Activated naive CD8-positive, alpha-beta T cell treated with anti-CD3 and anti-CD28 coated beads, Interleukin-2, amount 50 U/mL, for 24 hours (primary cell): ENCODE measurements at regions not wholly inside any gene's neighbourhood (a gene's known extent, or its start where the extent isn't known, plus 50 kb on each side); places are given as distances from the start of the nearest gene placed in this dataset.
"Not testable (repeated sequence)": the region's sequence is repeated elsewhere in the genome, so short reads cannot be mapped to it uniquely, and the experiment has no call there.

Experiments
- ATAC-seq: fragments of 150-1000 bp; cut with Tn5 transposase; one replicate; pipeline ENCODE4 v1.10.0; 2021
- DNase-seq: peaks from one replicate; pipeline ENCODE4 v3.0.0; 2021
- H3K27ac Mint-ChIP-seq: one replicate; pipeline ENCODE4 v1.8.0; 2021; ENCODE audit warnings: mild to moderate bottlenecking, mixed read lengths
- H3K27me3 Mint-ChIP-seq: one replicate; pipeline ENCODE4 v1.8.0; 2021; ENCODE audit warnings: mixed read lengths
- H3K36me3 Mint-ChIP-seq: one replicate; pipeline ENCODE4 v1.8.0; 2021; ENCODE audit warnings: low read depth, mixed read lengths
- H3K4me1 Mint-ChIP-seq: one replicate; pipeline ENCODE4 v1.8.0; 2021; ENCODE audit warnings: mixed read lengths
- H3K4me3 Mint-ChIP-seq: one replicate; pipeline ENCODE4 v1.8.0; 2021; ENCODE audit warnings: mild to moderate bottlenecking, moderate library complexity, mixed read lengths
- H3K9me3 Mint-ChIP-seq: one replicate; pipeline ENCODE4 v1.8.0; 2021; ENCODE audit warnings: mixed read lengths

DNA sequence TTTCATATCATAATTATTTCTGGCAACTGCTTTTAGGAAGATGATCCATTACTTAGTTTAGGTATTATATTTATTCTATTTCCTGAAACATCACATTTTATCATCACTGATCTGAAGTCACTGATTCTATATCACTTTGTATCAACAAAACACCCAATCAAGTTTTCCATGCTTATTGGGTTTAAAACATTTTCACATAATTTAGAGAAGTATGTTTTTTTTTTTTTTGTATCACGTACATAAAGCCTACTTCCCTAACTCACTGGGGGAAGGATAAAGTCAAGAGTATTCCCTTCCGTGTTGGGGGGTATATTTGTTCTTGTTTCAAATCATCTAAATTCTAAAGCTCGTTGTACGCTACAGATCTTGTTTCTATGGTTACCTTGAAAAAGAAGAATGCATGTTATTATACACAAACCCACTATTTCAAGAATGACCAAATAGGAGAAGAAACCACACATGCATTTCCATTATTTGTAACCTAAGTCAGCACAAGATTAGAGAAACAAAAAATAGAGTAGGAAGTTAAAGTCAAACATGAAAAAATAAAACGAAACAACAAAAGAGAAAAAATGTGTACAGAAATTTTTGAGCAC, 637.2 kb upstream of the MIR17HG start:
- H3K36me3 Mint-ChIP-seq = no peaks in the 10 kb centered on the region
- H3K27ac Mint-ChIP-seq = no peak overlapping the region
- no peak for ATAC-seq
- no peak for DNase-seq
- no peaks in the 10 kb centered on the region for H3K4me1 Mint-ChIP-seq
- no peaks in the 10 kb centered on the region for H3K27me3 Mint-ChIP-seq
- peaks cover 4% of the 10 kb centered on the region for H3K9me3 Mint-ChIP-seq
- H3K4me3 Mint-ChIP-seq = no peak overlapping the region

DNA sequence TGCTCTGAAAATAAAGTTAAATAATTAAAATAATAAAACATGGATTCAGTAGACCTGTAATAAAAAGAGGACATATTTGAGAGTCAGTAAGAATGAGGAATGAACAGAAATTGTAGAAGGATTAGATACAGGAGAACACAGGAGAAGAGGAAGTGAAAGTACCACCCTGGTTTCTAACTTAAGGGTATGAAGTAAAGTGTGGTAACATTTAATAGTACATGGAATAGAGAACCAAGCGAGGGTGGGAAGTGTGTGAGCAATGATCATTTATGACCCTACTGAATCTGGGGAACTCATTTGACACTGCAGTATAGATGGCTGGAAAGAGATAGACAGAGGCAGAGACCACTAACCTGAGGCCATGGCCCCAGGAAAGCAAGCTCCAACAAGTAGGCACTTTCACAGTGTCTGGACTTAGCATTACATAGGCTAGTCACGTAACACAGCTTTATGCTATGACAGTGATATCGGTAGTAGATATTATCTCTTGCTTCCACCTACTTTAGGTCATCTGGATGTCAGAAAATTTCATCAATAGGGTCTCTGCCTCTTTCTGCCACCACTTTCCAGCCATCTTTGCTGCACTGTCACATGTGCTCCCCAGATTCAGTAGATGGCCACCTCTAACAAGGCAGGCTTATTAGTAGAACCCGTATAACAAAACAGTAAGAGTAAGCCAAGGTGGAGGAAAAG, 633.9 kb upstream of the MIR17HG start:
- ATAC-seq (no peak), DNase-seq (no peak)
- no peaks in the 10 kb centered on the region for H3K4me1 Mint-ChIP-seq
- no peaks in the 10 kb centered on the region for H3K36me3 Mint-ChIP-seq
- no peak overlapping the region for H3K27ac Mint-ChIP-seq
- H3K4me3 Mint-ChIP-seq = no peak overlapping the region
- no peaks in the 10 kb centered on the region for H3K27me3 Mint-ChIP-seq
- H3K9me3 Mint-ChIP-seq = peaks cover 4% of the 10 kb centered on the region

DNA sequence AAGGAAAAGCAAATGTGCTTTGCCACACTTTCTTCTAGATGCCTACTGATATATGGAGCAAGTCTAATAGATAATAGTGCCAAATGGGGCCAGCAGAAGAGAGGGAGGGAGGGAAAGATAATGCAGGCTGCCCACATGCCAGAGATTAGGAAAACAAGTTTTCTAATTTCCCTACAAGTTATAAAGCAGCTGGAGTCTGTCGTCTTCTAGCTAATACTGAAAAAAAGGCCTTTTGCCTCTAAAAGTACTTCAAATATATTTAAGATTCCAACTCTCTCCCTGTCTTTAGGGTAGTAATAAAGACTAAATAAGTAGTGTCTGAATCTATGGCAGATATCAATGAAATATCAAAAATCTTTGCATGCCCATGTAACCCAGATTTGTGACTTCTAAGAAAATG, 632.0 kb upstream of the MIR17HG start:
- no peaks in the 10 kb centered on the region for H3K9me3 Mint-ChIP-seq
- H3K27me3 Mint-ChIP-seq = no peaks in the 10 kb centered on the region
- no peak overlapping the region for H3K27ac Mint-ChIP-seq
- H3K36me3 Mint-ChIP-seq = no peaks in the 10 kb centered on the region
- ATAC-seq (no peak), DNase-seq (no peak)
- H3K4me3 Mint-ChIP-seq = no peak overlapping the region
- H3K4me1 Mint-ChIP-seq = no peaks in the 10 kb centered on the region

DNA sequence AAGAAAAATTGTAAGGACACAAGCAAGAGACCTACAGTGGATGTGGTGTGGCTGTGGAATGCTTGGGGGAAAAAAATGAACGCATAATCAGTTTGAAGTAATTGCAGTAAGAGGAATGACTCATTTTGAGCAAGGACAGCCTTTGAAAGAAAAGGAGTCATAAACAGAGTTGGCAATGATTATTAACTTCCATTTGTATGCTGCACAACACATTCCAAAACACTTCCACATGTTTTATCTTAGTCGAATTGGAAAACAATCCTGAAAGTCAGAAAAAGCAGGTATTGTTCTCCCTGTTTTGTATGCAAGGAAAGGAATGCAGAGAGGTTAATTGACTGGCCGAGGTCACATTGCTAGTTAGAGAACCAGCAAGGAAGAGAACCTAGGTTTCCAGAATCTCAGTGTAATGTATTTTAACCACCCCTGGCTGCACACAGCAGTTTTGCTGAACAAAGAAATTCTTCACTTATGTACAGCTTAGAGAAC, 630.0 kb upstream of the MIR17HG start:
- no peaks in the 10 kb centered on the region for H3K27me3 Mint-ChIP-seq
- DNase-seq = no peak
- H3K36me3 Mint-ChIP-seq = no peaks in the 10 kb centered on the region
- H3K4me1 Mint-ChIP-seq = no peaks in the 10 kb centered on the region
- H3K9me3 Mint-ChIP-seq = peaks cover 5% of the 10 kb centered on the region
- ATAC-seq = no peak
- no peak overlapping the region for H3K27ac Mint-ChIP-seq
- H3K4me3 Mint-ChIP-seq = no peak overlapping the region

DNA sequence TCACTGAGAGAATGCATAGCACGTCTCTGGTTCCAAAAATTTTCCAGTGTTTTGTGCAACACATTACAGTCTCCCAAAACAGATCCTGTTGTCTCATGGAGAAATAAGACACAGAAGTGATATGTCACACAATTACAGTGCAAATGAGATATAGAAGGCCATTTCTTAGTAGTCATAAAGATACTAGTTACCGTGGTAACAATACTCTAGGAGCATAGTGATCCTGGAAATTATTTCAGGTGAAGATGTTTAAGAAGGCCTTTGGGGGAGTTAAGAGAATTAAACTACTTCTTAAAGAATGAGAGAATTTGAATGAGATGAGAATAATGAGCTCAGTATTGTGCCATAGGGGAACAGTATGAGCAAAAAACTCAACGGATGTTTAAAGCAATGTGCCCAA, 628.0 kb upstream of the MIR17HG start:
- no peaks in the 10 kb centered on the region for H3K4me1 Mint-ChIP-seq
- no peaks in the 10 kb centered on the region for H3K36me3 Mint-ChIP-seq
- no peak overlapping the region for H3K27ac Mint-ChIP-seq
- H3K27me3 Mint-ChIP-seq = no peaks in the 10 kb centered on the region
- DNase-seq = no peak
- no peak for ATAC-seq
- peaks cover 5% of the 10 kb centered on the region for H3K9me3 Mint-ChIP-seq
- H3K4me3 Mint-ChIP-seq = no peak overlapping the region

DNA sequence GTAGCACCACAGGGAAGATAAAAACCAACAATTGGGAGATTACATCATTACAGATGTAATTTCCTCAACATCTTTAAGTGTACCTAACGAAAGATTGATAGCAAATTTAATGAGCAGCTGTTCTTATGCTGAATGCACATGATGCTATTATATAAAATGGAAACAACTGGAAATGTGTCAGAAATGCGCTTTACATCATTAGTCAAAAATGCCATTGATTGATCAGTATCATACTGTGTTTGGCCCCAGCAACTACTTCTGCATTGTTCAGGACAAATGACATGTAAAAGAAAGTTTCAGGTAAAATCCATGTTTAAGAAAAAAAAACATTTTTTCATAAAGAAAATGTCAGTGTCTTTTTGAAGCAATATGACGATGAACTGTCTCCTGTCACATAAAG, 625.5 kb upstream of the MIR17HG start:
- Mint-ChIP-seq H3K36me3 (no peaks in the 10 kb centered on the region), H3K4me3 (no peak overlapping the region), H3K4me1 (no peaks in the 10 kb centered on the region), H3K9me3 (peaks cover 9% of the 10 kb centered on the region), H3K27ac (no peak overlapping the region), H3K27me3 (no peaks in the 10 kb centered on the region)
- ATAC-seq (no peak), DNase-seq (no peak)

DNA sequence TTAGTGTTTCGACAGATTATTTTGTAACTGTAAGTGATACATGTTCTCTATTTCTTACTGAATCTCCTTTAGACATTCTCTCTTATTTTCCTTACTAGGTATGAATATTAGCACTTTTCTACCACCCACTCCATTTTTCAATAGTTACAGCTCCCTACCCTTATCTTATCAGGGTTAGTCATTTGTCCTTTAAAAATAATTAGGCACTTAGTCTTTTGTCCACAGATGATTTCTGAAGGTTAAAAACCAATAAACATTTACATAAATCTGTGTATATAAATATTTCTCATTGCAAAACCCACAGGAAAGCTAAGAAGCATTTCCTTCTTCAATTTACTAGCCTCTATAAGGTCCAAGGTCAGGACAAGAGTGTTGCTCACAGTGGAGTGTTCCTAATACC, 624.1 kb upstream of the MIR17HG start:
- no peak for ATAC-seq
- DNase-seq = no peak
- H3K4me1 Mint-ChIP-seq = no peaks in the 10 kb centered on the region

DNA sequence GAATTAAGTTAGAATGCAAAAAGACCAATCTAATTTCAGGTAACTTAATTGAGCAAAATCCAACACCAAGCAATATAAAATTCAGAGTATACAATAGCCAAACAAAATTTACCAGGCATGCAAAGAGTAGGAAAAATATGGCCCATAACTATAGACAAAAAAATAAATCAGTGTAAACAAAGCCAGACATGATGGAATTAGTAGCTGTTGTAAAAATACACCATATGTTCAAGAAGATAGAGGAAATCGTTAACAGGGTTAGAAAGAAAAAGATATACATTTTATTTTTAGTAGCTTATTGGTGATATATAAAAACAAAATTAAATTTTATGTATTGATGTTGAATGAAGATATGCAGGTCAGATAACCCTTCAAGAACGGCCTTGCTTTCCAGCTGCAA, 621.1 kb upstream of the MIR17HG start:
- H3K4me1 Mint-ChIP-seq = no peaks in the 10 kb centered on the region
- H3K36me3 Mint-ChIP-seq = no peaks in the 10 kb centered on the region
- no peaks in the 10 kb centered on the region for H3K27me3 Mint-ChIP-seq
- no peak for ATAC-seq
- no peak overlapping the region for H3K4me3 Mint-ChIP-seq
- H3K27ac Mint-ChIP-seq = no peak overlapping the region
- peaks cover 22% of the 10 kb centered on the region for H3K9me3 Mint-ChIP-seq
- DNase-seq = no peak

More for the DNA sequence above, 624.1 kb upstream of the MIR17HG start:
- Mint-ChIP-seq H3K27me3 (no peaks in the 10 kb centered on the region), H3K27ac (no peak overlapping the region), H3K9me3 (peaks cover 9% of the 10 kb centered on the region), H3K36me3 (no peaks in the 10 kb centered on the region), H3K4me3 (no peak overlapping the region)

DNA sequence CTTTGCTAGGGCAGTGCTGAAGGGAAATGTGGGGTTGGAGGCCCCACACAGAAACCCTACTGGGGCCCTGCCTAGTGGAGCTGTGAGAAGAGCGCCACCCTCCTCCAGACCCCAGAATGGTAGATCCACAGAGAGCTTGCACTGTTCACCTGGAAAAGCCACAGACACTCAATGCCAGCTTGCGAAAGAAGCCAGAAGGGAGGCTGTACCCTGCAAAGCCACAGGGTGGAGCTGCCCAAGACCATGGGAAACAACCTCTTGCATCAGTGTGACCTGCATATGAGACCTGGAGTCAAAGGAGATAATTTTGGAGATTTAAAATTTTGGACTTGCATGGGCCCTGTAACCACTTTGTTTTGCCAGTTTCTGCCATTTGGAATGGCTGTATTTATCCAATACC, 615.4 kb upstream of the MIR17HG start:
- no peak overlapping the region for H3K4me3 Mint-ChIP-seq
- H3K27ac Mint-ChIP-seq = no peak overlapping the region
- no peaks in the 10 kb centered on the region for H3K4me1 Mint-ChIP-seq
- DNase-seq = no peak
- ATAC-seq = no peak
- no peaks in the 10 kb centered on the region for H3K27me3 Mint-ChIP-seq
- H3K9me3 Mint-ChIP-seq = peaks cover 18% of the 10 kb centered on the region
- no peaks in the 10 kb centered on the region for H3K36me3 Mint-ChIP-seq

DNA sequence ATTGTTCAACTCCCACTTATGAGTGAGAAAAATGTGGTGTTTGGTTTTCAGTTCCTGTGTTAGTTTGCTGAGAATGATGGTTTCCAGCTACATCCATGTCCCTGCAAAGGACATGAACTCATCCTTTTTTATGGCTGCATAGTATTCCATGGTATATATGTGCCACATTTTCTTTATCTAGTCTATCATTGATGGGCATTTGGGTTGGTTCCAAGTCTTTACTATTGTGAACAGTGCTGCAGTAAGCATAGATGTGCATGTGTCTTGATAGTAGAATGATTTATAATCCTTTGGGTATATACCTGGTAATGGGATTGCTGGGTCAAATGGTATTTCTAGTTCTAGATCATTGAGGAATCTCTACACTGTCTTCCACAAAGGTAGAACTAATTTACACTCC, 613.0 kb upstream of the MIR17HG start:
- H3K9me3 Mint-ChIP-seq = peaks cover 17% of the 10 kb centered on the region
- not testable (repeated sequence) for H3K4me1 Mint-ChIP-seq, H3K27me3 Mint-ChIP-seq, ATAC-seq, DNase-seq, H3K27ac Mint-ChIP-seq, H3K36me3 Mint-ChIP-seq, H3K4me3 Mint-ChIP-seq

DNA sequence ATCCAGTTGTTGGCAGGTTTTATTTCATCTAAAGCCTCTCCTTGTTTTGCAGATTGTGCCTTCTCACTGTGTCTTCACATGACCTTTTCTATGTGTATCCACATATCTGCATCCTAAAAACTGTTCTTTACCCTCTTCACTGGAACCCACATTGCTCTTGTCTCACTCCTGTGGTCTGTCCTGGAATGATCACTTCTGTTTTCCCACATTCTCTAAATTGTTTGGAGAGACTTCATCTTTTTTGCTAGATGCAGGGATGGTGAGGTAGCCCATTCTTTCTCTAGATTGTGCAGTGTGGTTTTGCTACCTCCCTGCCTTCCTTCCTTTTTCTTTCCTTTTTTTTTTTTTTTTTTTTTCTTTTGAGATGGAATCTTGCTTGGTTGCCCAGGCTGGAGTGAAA, 608.6 kb upstream of the MIR17HG start:
- DNase-seq (no peak), ATAC-seq (no peak)
- H3K4me3 Mint-ChIP-seq = no peak overlapping the region
- H3K36me3 Mint-ChIP-seq = no peaks in the 10 kb centered on the region
- no peak overlapping the region for H3K27ac Mint-ChIP-seq
- peaks cover 5% of the 10 kb centered on the region for H3K9me3 Mint-ChIP-seq
- H3K4me1 Mint-ChIP-seq = no peaks in the 10 kb centered on the region
- no peaks in the 10 kb centered on the region for H3K27me3 Mint-ChIP-seq

DNA sequence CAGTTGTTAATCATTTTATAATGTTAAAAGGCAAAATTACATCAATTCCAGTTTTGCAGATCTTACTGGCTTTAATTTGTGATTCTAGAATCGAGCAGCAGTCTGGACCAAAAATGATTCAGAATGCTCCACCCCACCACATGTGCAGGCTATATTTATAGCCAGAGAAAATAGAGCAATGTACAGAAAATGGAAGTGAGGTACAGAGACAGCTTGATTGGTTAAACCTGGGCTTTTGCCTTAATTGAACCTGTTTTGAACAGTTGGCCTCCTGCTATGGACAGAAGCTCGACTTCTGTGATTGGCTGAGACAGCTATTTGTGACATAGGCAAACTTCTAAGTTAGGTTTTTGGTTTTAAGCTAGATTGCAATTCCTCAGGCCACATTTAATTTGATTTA, 607.4 kb upstream of the MIR17HG start:
- Mint-ChIP-seq H3K9me3 (peaks cover 5% of the 10 kb centered on the region), H3K36me3 (no peaks in the 10 kb centered on the region), H3K4me1 (no peaks in the 10 kb centered on the region)

DNA sequence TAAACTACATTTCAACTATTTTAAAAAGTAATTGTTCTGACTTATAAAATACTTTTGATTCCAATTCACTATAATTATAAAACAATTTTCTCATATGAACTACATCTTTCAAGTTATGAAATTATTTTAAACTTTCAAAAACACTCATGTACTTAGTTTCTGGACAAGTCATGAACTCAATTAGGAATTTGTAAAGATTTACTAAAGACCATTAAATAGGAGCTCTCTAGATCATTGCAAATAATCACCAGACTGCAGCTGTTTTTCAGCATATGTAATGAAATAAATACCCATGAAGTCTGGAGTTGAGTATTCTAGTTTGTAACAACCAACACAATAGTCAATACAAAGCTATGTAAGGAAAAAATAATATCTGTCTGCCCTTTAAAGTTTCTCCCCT, 605.1 kb upstream of the MIR17HG start:
- no peaks in the 10 kb centered on the region for H3K27me3 Mint-ChIP-seq

More for the DNA sequence above, 607.4 kb upstream of the MIR17HG start:
- Mint-ChIP-seq H3K27ac (no peak overlapping the region), H3K4me3 (no peak overlapping the region), H3K27me3 (no peaks in the 10 kb centered on the region)
- DNase-seq (no peak), ATAC-seq (no peak)

DNA sequence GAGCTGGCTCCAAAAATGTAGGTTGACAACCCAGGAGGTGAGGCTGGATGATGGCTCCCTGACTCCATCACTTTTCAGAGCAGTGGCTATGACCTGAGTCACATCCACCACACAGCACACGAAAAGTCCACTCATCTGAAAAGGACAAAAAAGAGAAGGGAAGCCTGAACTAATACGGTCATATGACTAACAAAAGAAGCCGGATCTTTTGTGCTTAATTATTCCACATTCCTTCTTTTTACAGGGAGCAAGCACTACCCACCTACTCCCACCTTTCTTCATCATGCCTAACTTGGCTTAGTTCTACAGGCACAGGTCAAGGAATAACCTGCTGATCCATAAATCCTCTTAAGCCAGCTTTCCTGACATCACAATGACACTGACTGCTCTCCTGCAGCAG, 601.3 kb upstream of the MIR17HG start:
- Mint-ChIP-seq H3K27ac (no peak overlapping the region), H3K27me3 (no peaks in the 10 kb centered on the region), H3K4me1 (no peaks in the 10 kb centered on the region), H3K9me3 (peaks cover 15% of the 10 kb centered on the region), H3K36me3 (no peaks in the 10 kb centered on the region), H3K4me3 (no peak overlapping the region)
- ATAC-seq (no peak), DNase-seq (no peak)

More for the DNA sequence above, 605.1 kb upstream of the MIR17HG start:
- Mint-ChIP-seq H3K27ac (no peak overlapping the region), H3K4me3 (no peak overlapping the region), H3K4me1 (no peaks in the 10 kb centered on the region), H3K9me3 (peaks cover 3% of the 10 kb centered on the region), H3K36me3 (no peaks in the 10 kb centered on the region)
- ATAC-seq (no peak), DNase-seq (no peak)

DNA sequence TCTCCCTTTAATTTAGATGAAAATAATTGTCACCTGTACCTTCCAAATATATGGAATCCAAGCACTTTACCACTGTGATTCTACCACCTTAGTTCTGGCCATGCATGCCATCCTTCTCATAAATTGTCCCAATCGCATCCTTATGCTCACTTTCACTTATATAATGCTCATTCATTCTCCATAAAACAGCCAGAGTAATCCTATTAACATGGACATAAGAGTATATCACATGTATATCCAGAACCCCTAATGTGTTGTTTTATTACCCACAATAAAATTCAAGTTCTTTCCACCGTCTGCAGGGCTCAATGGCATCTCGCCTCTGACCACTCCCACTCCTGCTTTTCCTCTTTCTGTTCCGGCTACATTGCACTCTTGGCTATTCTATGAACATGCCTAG, 597.5 kb upstream of the MIR17HG start:
- Mint-ChIP-seq H3K27me3 (no peaks in the 10 kb centered on the region), H3K4me1 (no peaks in the 10 kb centered on the region), H3K4me3 (no peak overlapping the region), H3K36me3 (no peaks in the 10 kb centered on the region), H3K9me3 (peaks cover 25% of the 10 kb centered on the region), H3K27ac (no peak overlapping the region)
- DNase-seq = no peak
- ATAC-seq = no peak
